Stimulated activated memory B cell treated with anti-CD40 and anti-IgM and Interleukin-4, amounts not matched to agents 10 μg/mL and 1 μg/mL and 100 μg/mL, for 72 hours (primary cell): ENCODE measurements at regions not wholly inside any gene's neighbourhood (a gene's known extent, or its start where the extent isn't known, plus 50 kb on each side); places are given as distances from the start of the nearest gene placed in this dataset.
A peak's percentile ranks its signal among the peaks of the same experiment; 100 is the strongest.

ENCODE experiments used
- ATAC-seq: fragments of 150-1000 bp; cut with Tn5 transposase; 2 replicates; pipeline ENCODE4 v1.10.0; 2021
- H3K27ac Mint-ChIP-seq: one replicate; pipeline ENCODE4 v1.8.0; 2022; ENCODE audit warnings: mild to moderate bottlenecking, mixed read lengths
- H3K27me3 Mint-ChIP-seq: one replicate; pipeline ENCODE4 v1.8.0; 2022; ENCODE audit warnings: mixed read lengths
- H3K36me3 Mint-ChIP-seq: one replicate; pipeline ENCODE4 v1.8.0; 2022; ENCODE audit warnings: mixed read lengths
- H3K4me1 Mint-ChIP-seq: one replicate; pipeline ENCODE4 v1.8.0; 2022; ENCODE audit warnings: mixed read lengths
- H3K4me3 Mint-ChIP-seq: one replicate; pipeline ENCODE4 v1.8.0; 2022; ENCODE audit warnings: mild to moderate bottlenecking, moderate library complexity, mixed read lengths
- H3K9me3 Mint-ChIP-seq: one replicate; pipeline ENCODE4 v1.8.0; 2022; ENCODE audit warnings: mixed read lengths

GRCh38 chr1:29488086-29488793 lies 251.9 kb downstream of the PTPRU start:
- no peaks in the 10 kb centered on the region for H3K4me1 Mint-ChIP-seq
- no peaks in the 10 kb centered on the region for H3K9me3 Mint-ChIP-seq
- no peak for ATAC-seq
- no peaks in the 10 kb centered on the region for H3K36me3 Mint-ChIP-seq
- H3K27me3 Mint-ChIP-seq: peaks cover 9% of the 10 kb centered on the region
- no peak overlapping the region for H3K4me3 Mint-ChIP-seq
- H3K27ac Mint-ChIP-seq: no peak overlapping the region

GRCh38 chr1:29487291-29487690 lies 251.0 kb downstream of the PTPRU start:
- Mint-ChIP-seq H3K36me3 (no peaks in the 10 kb centered on the region), H3K27ac (no peak overlapping the region), H3K9me3 (no peaks in the 10 kb centered on the region), H3K27me3 (peaks cover 9% of the 10 kb centered on the region), H3K4me3 (no peak overlapping the region), H3K4me1 (no peaks in the 10 kb centered on the region)
- no peak for ATAC-seq

- Mint-ChIP-seq H3K36me3 (no peaks in the 10 kb centered on the region), H3K4me1 (no peaks in the 10 kb centered on the region), H3K9me3 (peaks cover 3% of the 10 kb centered on the region), H3K27me3 (peaks cover 9% of the 10 kb centered on the region), H3K4me3 (no peak overlapping the region), H3K27ac (no peak overlapping the region)
- peak; percentile 32 for ATAC-seq
Measured at GRCh38 chr1:29485096-29485925, 249.0 kb downstream of the PTPRU start.

- no peak for ATAC-seq
Measured at GRCh38 chr1:29482991-29483390, 246.7 kb downstream of the PTPRU start.

GRCh38 chr1:29482064-29482463 lies 245.7 kb downstream of the PTPRU start:
- Mint-ChIP-seq H3K4me1 (no peaks in the 10 kb centered on the region), H3K27ac (no peak overlapping the region), H3K27me3 (peaks cover 30% of the 10 kb centered on the region), H3K4me3 (no peak overlapping the region), H3K36me3 (no peaks in the 10 kb centered on the region), H3K9me3 (peaks cover 3% of the 10 kb centered on the region)
- no peak for ATAC-seq

More at GRCh38 chr1:29482991-29483390, 246.7 kb downstream of the PTPRU start:
- peaks cover 3% of the 10 kb centered on the region for H3K9me3 Mint-ChIP-seq
- no peaks in the 10 kb centered on the region for H3K36me3 Mint-ChIP-seq
- peaks cover 21% of the 10 kb centered on the region for H3K27me3 Mint-ChIP-seq
- H3K27ac Mint-ChIP-seq: no peak overlapping the region
- no peaks in the 10 kb centered on the region for H3K4me1 Mint-ChIP-seq
- no peak overlapping the region for H3K4me3 Mint-ChIP-seq

- Mint-ChIP-seq H3K36me3 (no peaks in the 10 kb centered on the region), H3K9me3 (peaks cover 3% of the 10 kb centered on the region), H3K27ac (no peak overlapping the region), H3K4me1 (no peaks in the 10 kb centered on the region), H3K4me3 (no peak overlapping the region), H3K27me3 (peaks cover 40% of the 10 kb centered on the region)
- ATAC-seq: no peak
Measured at GRCh38 chr1:29481031-29481430, 244.7 kb downstream of the PTPRU start.

GRCh38 chr1:29478879-29479278 lies 242.6 kb downstream of the PTPRU start:
- H3K9me3 Mint-ChIP-seq: peaks cover 3% of the 10 kb centered on the region
- no peak overlapping the region for H3K27ac Mint-ChIP-seq
- H3K27me3 Mint-ChIP-seq: peaks cover 53% of the 10 kb centered on the region
- no peak overlapping the region for H3K4me3 Mint-ChIP-seq
- ATAC-seq: no peak
- no peaks in the 10 kb centered on the region for H3K4me1 Mint-ChIP-seq
- no peaks in the 10 kb centered on the region for H3K36me3 Mint-ChIP-seq

- peaks cover 3% of the 10 kb centered on the region for H3K9me3 Mint-ChIP-seq
- H3K27me3 Mint-ChIP-seq: peaks cover 59% of the 10 kb centered on the region
- H3K27ac Mint-ChIP-seq: no peak overlapping the region
- H3K4me1 Mint-ChIP-seq: no peaks in the 10 kb centered on the region
- H3K4me3 Mint-ChIP-seq: no peak overlapping the region
- ATAC-seq: no peak
- no peaks in the 10 kb centered on the region for H3K36me3 Mint-ChIP-seq
Measured at GRCh38 chr1:29478151-29478791, 241.9 kb downstream of the PTPRU start.

- no peak overlapping the region for H3K27ac Mint-ChIP-seq
- H3K9me3 Mint-ChIP-seq: no peaks in the 10 kb centered on the region
- H3K27me3 Mint-ChIP-seq: peaks cover 73% of the 10 kb centered on the region
- no peaks in the 10 kb centered on the region for H3K4me1 Mint-ChIP-seq
- no peak overlapping the region for H3K4me3 Mint-ChIP-seq
- ATAC-seq: peak; percentile 28
- no peaks in the 10 kb centered on the region for H3K36me3 Mint-ChIP-seq
Measured at GRCh38 chr1:29475326-29475725, 239.0 kb downstream of the PTPRU start.

- Mint-ChIP-seq H3K27ac (no peak overlapping the region), H3K4me1 (no peaks in the 10 kb centered on the region), H3K27me3 (peaks cover 81% of the 10 kb centered on the region), H3K9me3 (no peaks in the 10 kb centered on the region), H3K36me3 (no peaks in the 10 kb centered on the region), H3K4me3 (no peak overlapping the region)
- ATAC-seq: no peak
Measured at GRCh38 chr1:29474274-29475244, 238.2 kb downstream of the PTPRU start.

- Mint-ChIP-seq H3K27me3 (peaks cover 81% of the 10 kb centered on the region), H3K9me3 (no peaks in the 10 kb centered on the region), H3K27ac (no peak overlapping the region), H3K4me1 (no peaks in the 10 kb centered on the region), H3K4me3 (no peak overlapping the region), H3K36me3 (no peaks in the 10 kb centered on the region)
- no peak for ATAC-seq
Measured at GRCh38 chr1:29473161-29473855, 237.0 kb downstream of the PTPRU start.

- no peak overlapping the region for H3K27ac Mint-ChIP-seq
- H3K27me3 Mint-ChIP-seq: peaks cover 73% of the 10 kb centered on the region
- no peak for ATAC-seq
- no peaks in the 10 kb centered on the region for H3K4me1 Mint-ChIP-seq
- no peaks in the 10 kb centered on the region for H3K9me3 Mint-ChIP-seq
- no peak overlapping the region for H3K4me3 Mint-ChIP-seq
- H3K36me3 Mint-ChIP-seq: no peaks in the 10 kb centered on the region
Measured at GRCh38 chr1:29471487-29472313, 235.4 kb downstream of the PTPRU start.

GRCh38 chr1:29470788-29471119 lies 234.4 kb downstream of the PTPRU start:
- no peak for ATAC-seq
- H3K36me3 Mint-ChIP-seq: no peaks in the 10 kb centered on the region
- H3K27me3 Mint-ChIP-seq: peaks cover 64% of the 10 kb centered on the region
- H3K27ac Mint-ChIP-seq: no peak overlapping the region
- H3K4me3 Mint-ChIP-seq: no peak overlapping the region
- H3K4me1 Mint-ChIP-seq: no peaks in the 10 kb centered on the region
- peaks cover 2% of the 10 kb centered on the region for H3K9me3 Mint-ChIP-seq
